ENCODE measurements at regions not wholly inside any gene's neighbourhood (a gene's known extent, or its start where the extent isn't known, plus 50 kb on each side); places are given as distances from the start of the nearest gene placed in this dataset.

DNA sequence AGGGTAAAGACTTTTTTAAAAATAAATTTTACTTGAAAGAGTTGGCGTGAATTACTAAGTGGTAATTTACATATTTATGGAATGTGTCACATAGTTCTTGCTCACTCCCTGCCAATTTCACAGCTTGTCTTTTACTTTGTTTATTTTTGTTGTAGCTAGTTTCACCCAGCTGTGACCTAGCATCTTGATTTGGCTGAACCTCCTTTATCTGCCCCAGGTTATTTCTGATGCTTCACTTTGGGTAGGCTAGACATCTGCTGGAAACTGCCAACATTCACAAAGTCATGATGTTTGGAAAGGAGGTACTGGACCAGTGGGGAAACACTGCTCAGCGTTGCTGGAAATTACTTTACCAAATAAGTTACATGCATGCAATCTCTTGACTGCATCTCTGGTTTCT is 1676.0 kb upstream of the RAG2 start:
- Mint-ChIP-seq H3K4me1 (peaks cover 3% of the 10 kb centered on the region), H3K27ac (no peak overlapping the region), H3K27me3 (ENCODE audit: insufficient read depth) (no peaks in the 10 kb centered on the region), H3K36me3 (ENCODE audit: low read depth) (peaks cover 2% of the 10 kb centered on the region), H3K4me3 (no peak overlapping the region), H3K9me3 (peaks cover 18% of the 10 kb centered on the region)
- no peak overlapping the region for H3K27ac ChIP-seq (ENCODE audit: low read depth, low read length)
- DNase-seq = no peak
- no peak overlapping the region for H3K4me3 ChIP-seq (ENCODE audit: low read length)
- H3K36me3 ChIP-seq (ENCODE audit: control insufficient read depth, insufficient read depth, low read length) = no peaks in the 10 kb centered on the region
- no peak overlapping the region for H3K9ac ChIP-seq (ENCODE audit: extremely low read depth, low read length, poor library complexity, severe bottlenecking)
- H3K27me3 ChIP-seq (ENCODE audit: control insufficient read depth, insufficient read depth, low read length, poor library complexity, severe bottlenecking) = no peaks in the 10 kb centered on the region
- H3K9me3 ChIP-seq (ENCODE audit: control insufficient read depth, low read length) = no peaks in the 10 kb centered on the region
- H3K4me1 ChIP-seq (ENCODE audit: control insufficient read depth, insufficient read depth, low read length) = no peaks in the 10 kb centered on the region
- WGBS, 2 experiments (ENCODE audit: insufficient coverage in 1 of 2, insufficient read length in 1 of 2) = 93 to 100% methylated on average over 1 to 2 of the region's 2 CpGs
- TF ChIP-seq, protein P1, sequence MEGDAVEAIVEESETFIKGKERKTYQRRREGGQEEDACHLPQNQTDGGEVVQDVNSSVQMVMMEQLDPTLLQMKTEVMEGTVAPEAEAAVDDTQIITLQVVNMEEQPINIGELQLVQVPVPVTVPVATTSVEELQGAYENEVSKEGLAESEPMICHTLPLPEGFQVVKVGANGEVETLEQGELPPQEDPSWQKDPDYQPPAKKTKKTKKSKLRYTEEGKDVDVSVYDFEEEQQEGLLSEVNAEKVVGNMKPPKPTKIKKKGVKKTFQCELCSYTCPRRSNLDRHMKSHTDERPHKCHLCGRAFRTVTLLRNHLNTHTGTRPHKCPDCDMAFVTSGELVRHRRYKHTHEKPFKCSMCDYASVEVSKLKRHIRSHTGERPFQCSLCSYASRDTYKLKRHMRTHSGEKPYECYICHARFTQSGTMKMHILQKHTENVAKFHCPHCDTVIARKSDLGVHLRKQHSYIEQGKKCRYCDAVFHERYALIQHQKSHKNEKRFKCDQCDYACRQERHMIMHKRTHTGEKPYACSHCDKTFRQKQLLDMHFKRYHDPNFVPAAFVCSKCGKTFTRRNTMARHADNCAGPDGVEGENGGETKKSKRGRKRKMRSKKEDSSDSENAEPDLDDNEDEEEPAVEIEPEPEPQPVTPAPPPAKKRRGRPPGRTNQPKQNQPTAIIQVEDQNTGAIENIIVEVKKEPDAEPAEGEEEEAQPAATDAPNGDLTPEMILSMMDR (conservative IDR thresholded peaks at IDR 0.05) = no peak

DNA sequence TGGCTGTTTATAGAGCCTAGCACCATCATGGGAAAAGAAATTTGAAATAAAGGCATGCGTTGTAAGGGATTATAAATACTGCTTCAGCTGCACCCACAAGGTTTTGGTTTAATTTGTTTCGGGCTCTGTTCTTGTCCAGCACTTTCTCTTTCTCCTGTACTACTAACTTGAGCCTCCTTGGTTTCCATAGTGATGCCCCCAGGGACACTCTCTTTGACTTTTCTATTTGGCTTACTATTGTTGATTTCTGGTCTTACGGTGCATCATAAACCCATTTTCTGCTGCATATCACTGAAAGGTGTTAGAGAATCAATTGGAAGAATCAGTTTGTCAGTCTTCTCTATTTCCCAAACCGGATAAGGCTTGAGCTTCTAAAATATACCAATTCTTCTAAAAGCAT is 1674.3 kb upstream of the RAG2 start:
- DNase-seq = no peak
- H3K9ac ChIP-seq (ENCODE audit: extremely low read depth, low read length, poor library complexity, severe bottlenecking) = no peak overlapping the region
- no peaks in the 10 kb centered on the region for H3K4me1 ChIP-seq (ENCODE audit: control insufficient read depth, insufficient read depth, low read length)
- peaks cover 17% of the 10 kb centered on the region for H3K9me3 Mint-ChIP-seq
- H3K4me1 Mint-ChIP-seq = peaks cover 3% of the 10 kb centered on the region
- no peak overlapping the region for H3K4me3 ChIP-seq (ENCODE audit: low read length)
- no peak overlapping the region for H3K27ac ChIP-seq (ENCODE audit: low read depth, low read length)
- H3K27me3 ChIP-seq (ENCODE audit: control insufficient read depth, insufficient read depth, low read length, poor library complexity, severe bottlenecking) = no peaks in the 10 kb centered on the region
- no peaks in the 10 kb centered on the region for H3K27me3 Mint-ChIP-seq (ENCODE audit: insufficient read depth)
- H3K27ac Mint-ChIP-seq = no peak overlapping the region
- WGBS, 2 experiments (ENCODE audit: insufficient coverage in 1 of 2, insufficient read length in 1 of 2) = 88 to 89% methylated on average over 4 of the region's 4 CpGs
- no peaks in the 10 kb centered on the region for H3K36me3 ChIP-seq (ENCODE audit: control insufficient read depth, insufficient read depth, low read length)
- TF ChIP-seq, protein P1 (conservative IDR thresholded peaks at IDR 0.05) = no peak
- H3K4me3 Mint-ChIP-seq = no peak overlapping the region
- no peaks in the 10 kb centered on the region for H3K9me3 ChIP-seq (ENCODE audit: control insufficient read depth, low read length)
- peaks cover 2% of the 10 kb centered on the region for H3K36me3 Mint-ChIP-seq (ENCODE audit: low read depth)

DNA sequence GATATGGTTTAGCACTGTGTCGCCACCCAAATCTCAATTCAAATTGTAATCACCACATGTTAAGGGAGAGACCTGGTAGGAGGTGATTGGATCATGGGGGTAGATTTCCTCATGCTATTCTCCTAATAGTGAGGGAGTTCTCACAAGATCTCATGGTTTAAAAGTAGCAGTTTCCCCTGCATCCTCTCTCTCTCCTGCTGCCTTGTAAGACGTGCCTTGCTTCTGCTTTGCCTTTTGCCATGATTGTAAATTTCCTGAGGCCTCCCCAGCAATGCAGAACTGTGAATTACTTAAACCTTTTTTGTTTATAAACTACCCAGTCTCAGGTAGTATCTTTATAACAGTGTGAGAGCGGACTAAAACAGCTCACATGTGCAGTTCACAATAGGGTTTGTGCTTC is 1668.7 kb upstream of the RAG2 start:
- 87 to 100% methylated on average over 1 to 3 of the region's 3 CpGs for WGBS, 2 experiments (ENCODE audit: insufficient coverage in 1 of 2, insufficient read length in 1 of 2)
- H3K36me3 Mint-ChIP-seq (ENCODE audit: low read depth) = peaks cover 2% of the 10 kb centered on the region
- H3K4me3 Mint-ChIP-seq = no peak overlapping the region
- no peaks in the 10 kb centered on the region for H3K36me3 ChIP-seq (ENCODE audit: control insufficient read depth, insufficient read depth, low read length)
- no peak for DNase-seq
- H3K27me3 ChIP-seq (ENCODE audit: control insufficient read depth, insufficient read depth, low read length, poor library complexity, severe bottlenecking) = no peaks in the 10 kb centered on the region
- no peaks in the 10 kb centered on the region for H3K4me1 ChIP-seq (ENCODE audit: control insufficient read depth, insufficient read depth, low read length)
- H3K9me3 Mint-ChIP-seq = peaks cover 27% of the 10 kb centered on the region
- H3K27me3 Mint-ChIP-seq (ENCODE audit: insufficient read depth) = no peaks in the 10 kb centered on the region
- H3K9ac ChIP-seq (ENCODE audit: extremely low read depth, low read length, poor library complexity, severe bottlenecking) = no peak overlapping the region
- TF ChIP-seq, protein P1 (conservative IDR thresholded peaks at IDR 0.05) = no peak
- no peak overlapping the region for H3K27ac ChIP-seq (ENCODE audit: low read depth, low read length)
- no peak overlapping the region for H3K27ac Mint-ChIP-seq
- H3K9me3 ChIP-seq (ENCODE audit: control insufficient read depth, low read length) = no peaks in the 10 kb centered on the region
- no peak overlapping the region for H3K4me3 ChIP-seq (ENCODE audit: low read length)
- no peaks in the 10 kb centered on the region for H3K4me1 Mint-ChIP-seq
